ENCODE measurements at regions not wholly inside any gene's neighbourhood (a gene's known extent, or its start where the extent isn't known, plus 50 kb on each side); places are given as distances from the start of the nearest gene placed in this dataset.

DNA sequence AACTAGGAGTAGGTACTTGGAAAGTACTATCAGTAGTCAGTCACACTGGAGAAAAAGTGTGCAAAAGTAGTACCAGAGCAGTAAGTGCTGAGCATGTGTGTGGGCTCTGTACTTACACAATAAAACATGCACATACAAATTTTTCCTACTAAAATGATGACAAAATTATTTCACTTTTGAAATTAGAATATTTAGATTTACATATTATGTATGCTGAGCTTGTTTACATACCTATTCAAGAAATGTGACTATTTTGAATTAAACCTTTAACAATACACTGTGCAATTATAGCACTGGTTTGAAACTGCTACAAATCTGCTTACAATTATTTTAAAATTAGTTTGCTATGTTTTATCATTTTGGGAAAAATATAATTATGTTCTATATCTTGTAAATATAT is 2781.6 kb upstream of the PCDH20 start (continued):
- TF ChIP-seq ZNF462 (CRISPR knock-in tag; IDR thresholded peaks at IDR 0.05): no peak
- TF ChIP-seq EZH2 (IDR thresholded peaks at IDR 0.05; ENCODE audit: low read depth, unreplicated experiment): no peak
- no peak for TF ChIP-seq EZH2phosphoT487 (IDR thresholded peaks at IDR 0.05; ENCODE audit: unreplicated experiment)
- no peak for TF ChIP-seq STAT1 (IDR thresholded peaks at IDR 0.05; ENCODE audit: unreplicated experiment)

DNA sequence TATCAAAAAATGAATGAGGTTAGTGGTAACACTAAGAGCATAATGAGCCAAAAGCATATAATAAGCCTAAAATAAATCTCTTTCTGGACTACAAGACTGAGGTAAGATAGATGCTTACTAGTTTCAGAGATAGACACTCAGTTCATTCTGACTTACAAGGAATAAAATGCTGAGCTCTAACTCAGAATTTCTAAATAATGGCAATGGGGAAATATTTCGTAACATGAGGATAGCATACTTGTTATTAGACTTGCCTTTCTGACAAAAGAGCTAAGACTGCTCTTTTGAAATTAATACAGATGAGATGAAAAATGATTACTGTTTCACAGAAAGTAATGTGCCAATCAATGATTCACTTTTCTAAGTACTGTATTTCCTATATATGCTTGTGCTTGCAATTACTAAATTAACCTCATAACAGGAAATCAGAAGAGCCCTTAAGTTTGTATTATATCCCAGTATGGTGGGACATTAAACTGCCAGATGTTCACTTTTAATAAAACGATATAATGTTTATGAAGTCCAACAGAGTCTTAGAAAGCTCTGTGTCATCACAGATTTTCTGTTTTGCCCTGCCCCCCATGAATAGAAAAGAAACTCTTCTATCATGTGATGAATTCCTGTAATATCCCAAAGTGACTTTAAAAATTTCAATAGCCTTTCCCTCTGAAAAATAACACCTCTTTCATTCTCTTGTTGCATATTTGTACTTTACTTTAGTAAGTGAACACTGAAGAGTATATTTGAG is 2771.0 kb upstream of the PCDH20 start:
- Histone ChIP-seq H3K27me3 (ENCODE audit: insufficient read depth) (no peaks in the 10 kb centered on the region), H3K4me3 (no peak overlapping the region), H4K20me1 (replicated peaks; ENCODE audit: insufficient read depth) (no peaks in the 10 kb centered on the region), H3K4me2 (no peak overlapping the region), H3K4me1 (ENCODE audit: insufficient read depth) (no peaks in the 10 kb centered on the region), H2AFZ (no peak overlapping the region), H3F3A (replicated peaks; ENCODE audit: low read depth) (no peaks in the 10 kb centered on the region), H3K27ac (ENCODE audit: low read depth) (no peak overlapping the region), H3K36me3 (ENCODE audit: insufficient read depth) (no peaks in the 10 kb centered on the region), H3K9me2 (ENCODE audit: insufficient read depth) (no peaks in the 10 kb centered on the region), H3K79me2 (replicated peaks; ENCODE audit: insufficient read depth) (no peaks in the 10 kb centered on the region)
- Mint-ChIP-seq H3K9me3 (no peaks in the 10 kb centered on the region), H3K27ac (no peak overlapping the region), H3K27me3 (ENCODE audit: insufficient read depth, low read depth, poor library complexity) (no peaks in the 10 kb centered on the region), H3K4me3 (no peak overlapping the region), H3K4me1 (no peaks in the 10 kb centered on the region; the same call in 2 of the 3 replicates), H3K36me3 (ENCODE audit: low read depth) (no peaks in the 10 kb centered on the region)
- ATAC-seq (no peak), DNase-seq (ENCODE audit: low spot score) (no peak)
- TF ChIP-seq REST (IDR thresholded peaks at IDR 0.05; ENCODE audit: unreplicated experiment): no peak

Data from GM23338 (cell line).